Naive thymus-derived CD8-positive, alpha-beta T cell (primary cell): ENCODE measurements at regions not wholly inside any gene's neighbourhood (a gene's known extent, or its start where the extent isn't known, plus 50 kb on each side); places are given as distances from the start of the nearest gene placed in this dataset.
A peak's percentile ranks its signal among the peaks of the same experiment; 100 is the strongest.

Experiments
- ATAC-seq, 2 donors: fragments of 150-1000 bp; cut with Tn5 transposase in 1 of 2; sonication (Bioruptor Pico), chemical (Tn5 transposase) in 1 of 2; 1 replicate in 1 of 2; 2 replicates in 1 of 2; pipeline ENCODE4 v1.10.0; 2021; ENCODE audit warnings: mild to moderate bottlenecking in 2 of 2, moderate library complexity in 2 of 2
- POLR2A ChIA-PET: fragments of 350-600 bp; sonication (Branson Sonifier 250); formaldehyde crosslinking; loops from one replicate; lab custom pipeline; 2021; ENCODE audit warnings: antibody characterized with exemption; lab: Charles Lee
- DNase-seq, 10 donors: peaks; one replicate each; pipeline versions ENCODE4 v3.0.0 to v3.0.0-alpha.2; 2020 to 2022
- H3K27ac Mint-ChIP-seq, 10 donors: one replicate each; pipeline ENCODE4 v1.8.0; 2020 to 2022; ENCODE audit warnings: mild to moderate bottlenecking in 10 of 10, mixed read lengths in 10 of 10, moderate library complexity in 4 of 10, inconsistent platforms in 1 of 10
- H3K27me3 Mint-ChIP-seq, 5 donors: one replicate each; pipeline ENCODE4 v1.8.0; 2021 to 2022; ENCODE audit warnings: mixed read lengths in 5 of 5
- H3K36me3 Mint-ChIP-seq, 3 donors: one replicate each; pipeline ENCODE4 v1.8.0; 2020 to 2022; ENCODE audit warnings: mixed read lengths in 3 of 3, mild to moderate bottlenecking in 2 of 3, inconsistent platforms in 1 of 3
- H3K4me1 Mint-ChIP-seq, 4 donors: one replicate each; pipeline ENCODE4 v1.8.0; 2021 to 2022; ENCODE audit warnings: mixed read lengths in 4 of 4
- H3K4me3 Mint-ChIP-seq, 10 donors: one replicate each; pipeline ENCODE4 v1.8.0; 2020 to 2022; ENCODE audit warnings: mild to moderate bottlenecking in 10 of 10, mixed read lengths in 10 of 10, moderate library complexity in 6 of 10, inconsistent platforms in 1 of 10
- H3K9me3 Mint-ChIP-seq, 9 donors: one replicate each; pipeline ENCODE4 v1.8.0; 2020 to 2022; ENCODE audit warnings: mixed read lengths in 9 of 9, mild to moderate bottlenecking in 3 of 9, inconsistent platforms in 1 of 9, moderate library complexity in 1 of 9

DNA sequence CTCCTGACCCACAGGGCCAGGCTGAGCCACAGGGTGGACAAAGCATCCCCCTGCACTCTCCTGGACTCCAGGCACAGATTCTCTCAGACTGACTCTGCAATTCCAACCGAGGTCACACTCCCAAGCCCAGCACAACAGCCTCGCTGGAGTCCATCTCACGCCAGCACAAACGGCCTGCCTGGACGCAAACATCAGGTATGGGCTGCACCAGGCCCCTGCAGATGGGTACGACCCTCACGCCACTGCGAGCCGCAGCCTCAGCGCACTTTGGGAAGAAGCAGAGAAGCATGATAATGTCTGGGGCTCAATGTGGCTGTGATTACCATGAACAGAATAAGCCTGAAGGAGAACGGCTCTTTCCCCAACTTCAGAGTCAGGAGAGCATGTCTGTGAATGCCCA, 66.4 kb upstream of the CFAP46 start:
- no peak for ATAC-seq
- H3K4me1 Mint-ChIP-seq: no peaks in the 10 kb centered on the region

DNA sequence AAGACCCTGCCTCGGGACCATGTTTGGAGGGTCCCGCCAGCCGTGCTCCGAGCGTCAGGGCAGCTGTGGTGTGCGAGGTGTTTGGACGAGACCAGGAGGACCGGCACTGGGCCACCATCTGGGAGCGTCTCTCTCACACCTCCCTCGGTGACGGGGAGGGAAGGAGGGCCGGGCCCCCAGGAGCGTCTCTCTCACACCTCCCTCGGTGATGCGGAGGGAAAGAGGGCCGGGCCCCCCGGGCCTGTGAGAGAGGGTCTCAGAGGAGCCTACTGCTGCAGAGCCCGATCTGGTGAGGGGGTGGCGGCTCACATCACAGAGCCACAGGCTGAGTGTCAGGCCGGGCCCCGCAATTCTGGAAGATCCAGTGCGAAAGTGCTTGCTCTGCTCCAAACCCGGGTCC, 65.8 kb upstream of the CFAP46 start:
- Mint-ChIP-seq H3K4me3 (no peak overlapping the region), H3K27ac (no peak overlapping the region), H3K27me3 (peaks cover 0 to 4% (median 1%) of the 10 kb centered on the region in 5 donors), H3K9me3 (no peaks in the 10 kb centered on the region), H3K36me3 (no peaks in the 10 kb centered on the region), H3K4me1 (no peaks in the 10 kb centered on the region)
- no peak for DNase-seq
- ATAC-seq: no peak
- POLR2A ChIA-PET: no interaction called here

More for the DNA sequence above, 66.4 kb upstream of the CFAP46 start:
- H3K27me3 Mint-ChIP-seq: peaks cover 0 to 9% (median 5%) of the 10 kb centered on the region in 5 donors
- H3K36me3 Mint-ChIP-seq: no peaks in the 10 kb centered on the region
- no peak overlapping the region for H3K4me3 Mint-ChIP-seq
- POLR2A ChIA-PET: no interaction called here
- H3K27ac Mint-ChIP-seq: no peak overlapping the region
- H3K9me3 Mint-ChIP-seq: no peaks in the 10 kb centered on the region
- DNase-seq: no peak

DNA sequence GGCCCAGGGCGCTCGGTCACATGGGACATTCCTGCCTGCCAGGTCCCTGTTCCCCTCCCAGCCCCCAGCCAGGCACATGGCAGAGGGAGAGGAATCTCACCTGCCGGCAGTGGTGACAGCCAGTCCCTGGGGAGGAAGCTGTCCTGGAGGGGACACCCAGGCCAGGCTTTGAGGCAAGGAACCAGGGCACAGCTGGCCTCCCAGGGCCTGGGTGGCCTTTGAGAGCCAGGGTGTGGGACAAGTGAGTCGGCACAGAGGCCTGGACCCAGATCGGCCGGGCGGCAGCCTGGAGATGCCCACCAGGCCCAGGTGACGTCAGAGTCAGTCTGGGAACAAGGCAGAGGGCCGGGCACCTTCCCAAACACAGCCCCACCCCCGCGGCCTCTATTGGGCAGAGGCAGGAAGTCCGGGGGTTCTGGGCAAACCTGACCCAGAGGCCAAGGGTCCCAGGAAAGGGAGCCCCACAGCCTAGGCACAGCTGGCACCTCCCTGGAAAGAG, 65.0 kb upstream of the CFAP46 start:
- Mint-ChIP-seq H3K36me3 (no peaks in the 10 kb centered on the region), H3K9me3 (no peaks in the 10 kb centered on the region), H3K27ac (no peak overlapping the region), H3K4me3 (no peak overlapping the region), H3K4me1 (no peaks in the 10 kb centered on the region), H3K27me3 (peaks cover 0 to 6% (median 4%) of the 10 kb centered on the region in 5 donors)
- ATAC-seq: no peak
- DNase-seq: no peak
- POLR2A ChIA-PET: no interaction called here

DNA sequence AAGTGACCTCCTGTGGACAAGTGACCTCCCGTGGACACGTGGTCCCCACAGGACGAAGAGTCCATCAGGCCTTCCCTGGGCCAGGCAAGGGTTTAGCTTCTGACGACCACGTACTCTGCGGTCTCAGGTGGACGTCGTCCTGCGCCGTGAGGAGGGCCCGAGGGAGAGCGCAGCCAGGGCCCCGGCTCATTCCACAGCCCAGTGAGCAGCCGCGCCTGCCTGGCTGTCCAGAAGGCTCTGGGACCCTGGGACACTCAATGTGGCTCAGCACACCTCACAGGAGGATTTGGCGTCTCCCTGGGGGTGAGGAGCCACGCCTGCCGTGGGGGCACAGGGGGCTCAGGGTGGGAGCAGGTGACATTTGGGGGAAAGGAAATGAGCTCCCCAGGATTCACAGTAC, 64.4 kb upstream of the CFAP46 start:
- DNase-seq: no peak
- H3K27ac Mint-ChIP-seq: no peak overlapping the region
- no peaks in the 10 kb centered on the region for H3K36me3 Mint-ChIP-seq
- POLR2A ChIA-PET: no interaction called here
- no peaks in the 10 kb centered on the region for H3K4me1 Mint-ChIP-seq
- ATAC-seq: no peak
- peaks cover 0 to 12% (median 4%) of the 10 kb centered on the region in 5 donors for H3K27me3 Mint-ChIP-seq
- no peak overlapping the region for H3K4me3 Mint-ChIP-seq
- no peaks in the 10 kb centered on the region for H3K9me3 Mint-ChIP-seq

DNA sequence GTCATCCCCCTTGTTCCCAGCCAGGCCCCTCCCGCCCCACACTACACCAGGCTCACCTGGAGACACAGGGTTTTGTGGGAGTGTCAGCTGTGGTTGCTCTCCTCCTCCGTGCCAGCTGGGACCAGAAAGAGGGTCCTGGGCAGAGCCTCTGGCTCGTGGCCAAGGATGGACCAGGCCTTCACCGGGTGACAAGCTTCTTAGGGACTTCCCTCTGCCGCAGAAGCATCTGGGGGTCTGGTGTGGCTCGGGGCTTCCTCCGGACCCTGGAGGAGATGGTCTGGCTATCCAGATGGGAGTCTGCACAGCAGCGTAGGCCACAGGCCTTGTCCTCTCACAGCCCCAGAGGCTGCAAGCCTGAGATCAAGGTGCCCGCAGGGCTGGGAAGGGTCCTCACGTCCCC, 63.8 kb upstream of the CFAP46 start:
- Mint-ChIP-seq H3K36me3 (no peaks in the 10 kb centered on the region), H3K27me3 (peaks cover 1 to 18% (median 9%) of the 10 kb centered on the region in 5 donors), H3K27ac (no peak overlapping the region), H3K4me1 (no peaks in the 10 kb centered on the region), H3K9me3 (no peaks in the 10 kb centered on the region), H3K4me3 (no peak overlapping the region)
- no peak for DNase-seq
- no peak for ATAC-seq
- POLR2A ChIA-PET: no interaction called here

DNA sequence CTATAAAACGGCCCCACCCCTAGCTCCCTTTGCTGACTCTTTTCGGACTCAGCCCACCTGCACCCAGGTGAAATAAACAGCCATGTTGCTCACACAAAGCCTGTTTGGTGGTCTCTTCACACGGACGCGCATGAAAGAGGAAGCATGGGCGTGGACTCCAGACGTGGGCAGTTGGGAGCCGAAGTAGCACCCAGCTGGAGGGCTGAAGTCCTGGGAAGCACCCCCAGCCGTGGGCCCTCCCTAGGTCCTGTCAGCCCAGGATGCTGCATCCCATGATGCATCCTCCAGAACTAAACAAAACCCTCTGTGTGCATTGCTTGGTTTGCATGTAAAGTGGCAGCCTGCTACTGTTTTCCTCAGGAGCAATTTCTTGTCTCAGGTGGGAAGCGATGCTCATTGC, 62.1 kb upstream of the CFAP46 start:
- peaks cover 1 to 33% (median 15%) of the 10 kb centered on the region in 5 donors for H3K27me3 Mint-ChIP-seq
- no peaks in the 10 kb centered on the region for H3K9me3 Mint-ChIP-seq
- no peaks in the 10 kb centered on the region for H3K36me3 Mint-ChIP-seq
- H3K27ac Mint-ChIP-seq: no peak overlapping the region
- H3K4me3 Mint-ChIP-seq: no peak overlapping the region
- ATAC-seq: no peak
- H3K4me1 Mint-ChIP-seq: no peaks in the 10 kb centered on the region
- DNase-seq: no peak
- POLR2A ChIA-PET: no interaction called here

DNA sequence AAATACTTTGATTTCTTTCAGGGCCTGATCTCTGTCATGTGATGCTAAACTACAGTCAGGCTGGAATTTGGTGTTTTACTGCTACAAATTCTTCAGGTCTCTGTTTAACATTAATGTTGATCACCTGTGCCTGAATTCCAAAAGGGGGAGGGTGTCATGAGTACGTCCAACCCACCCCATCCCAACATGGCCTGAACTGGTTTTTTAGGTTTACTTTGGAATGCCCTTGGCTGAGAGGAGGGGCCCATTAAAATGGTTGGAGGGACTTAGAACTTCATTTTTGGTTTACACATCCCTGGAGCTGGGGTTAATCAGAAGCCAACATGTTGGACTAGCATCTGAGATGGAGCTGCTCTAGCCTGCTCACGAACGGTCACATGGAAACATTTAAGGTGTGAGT, 60.8 kb upstream of the CFAP46 start:
- Mint-ChIP-seq H3K27me3 (peaks cover 1 to 35% (median 16%) of the 10 kb centered on the region in 5 donors), H3K9me3 (no peaks in the 10 kb centered on the region), H3K27ac (no peak overlapping the region), H3K4me3 (no peak overlapping the region), H3K36me3 (no peaks in the 10 kb centered on the region), H3K4me1 (no peaks in the 10 kb centered on the region)
- no peak for DNase-seq
- POLR2A ChIA-PET: no interaction called here
- no peak for ATAC-seq

DNA sequence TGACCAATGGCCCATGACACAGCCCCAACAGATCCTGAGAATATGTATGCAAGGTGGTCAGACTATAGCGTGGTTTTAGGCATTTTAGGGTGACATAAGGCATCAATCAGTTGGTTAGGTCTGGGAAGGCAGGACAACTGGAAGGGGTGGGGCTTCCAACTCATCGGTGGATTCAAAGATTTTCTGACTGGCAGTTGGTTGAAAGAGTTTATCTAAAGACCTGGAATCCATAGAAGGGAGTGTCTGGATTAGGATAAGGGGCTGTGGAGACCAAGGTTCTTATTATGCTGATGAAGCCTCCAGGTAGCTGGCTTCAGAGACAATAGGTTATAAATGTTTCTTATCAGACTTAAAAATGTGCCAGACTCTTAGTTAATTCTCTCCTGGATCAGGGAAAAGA, 60.3 kb upstream of the CFAP46 start:
- Mint-ChIP-seq H3K36me3 (no peaks in the 10 kb centered on the region), H3K4me1 (no peaks in the 10 kb centered on the region), H3K27me3 (peaks cover 1 to 35% (median 15%) of the 10 kb centered on the region in 5 donors), H3K27ac (no peak overlapping the region), H3K4me3 (no peak overlapping the region), H3K9me3 (no peaks in the 10 kb centered on the region)
- no peak for DNase-seq
- POLR2A ChIA-PET: no interaction called here
- ATAC-seq: no peak

DNA sequence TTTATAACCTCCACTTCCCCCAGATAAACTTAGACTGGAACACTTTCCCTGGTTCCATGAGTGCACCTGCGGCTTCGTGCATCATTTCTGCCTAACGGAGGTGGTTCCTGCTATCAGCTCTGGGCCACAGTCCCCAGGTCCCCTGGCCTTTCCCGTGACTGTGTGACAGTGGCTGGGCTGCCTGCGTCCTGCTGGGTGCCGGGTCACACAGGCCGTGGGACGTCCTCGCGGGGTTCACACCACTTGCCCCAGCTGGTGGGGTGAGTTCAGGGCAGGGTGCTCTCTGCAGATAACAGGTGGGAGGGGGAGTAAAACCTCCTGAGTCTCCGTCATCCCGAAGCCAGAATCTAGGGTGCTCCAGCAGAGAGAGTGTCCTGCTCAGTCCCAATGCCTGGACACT, 58.7 kb upstream of the CFAP46 start:
- DNase-seq: no peak
- no peak for ATAC-seq
- Mint-ChIP-seq H3K4me1 (no peaks in the 10 kb centered on the region), H3K4me3 (no peak overlapping the region), H3K27me3 (peaks cover 1 to 35% (median 15%) of the 10 kb centered on the region in 5 donors), H3K36me3 (no peaks in the 10 kb centered on the region), H3K9me3 (no peaks in the 10 kb centered on the region), H3K27ac (no peak overlapping the region)
- POLR2A ChIA-PET: no interaction called here

DNA sequence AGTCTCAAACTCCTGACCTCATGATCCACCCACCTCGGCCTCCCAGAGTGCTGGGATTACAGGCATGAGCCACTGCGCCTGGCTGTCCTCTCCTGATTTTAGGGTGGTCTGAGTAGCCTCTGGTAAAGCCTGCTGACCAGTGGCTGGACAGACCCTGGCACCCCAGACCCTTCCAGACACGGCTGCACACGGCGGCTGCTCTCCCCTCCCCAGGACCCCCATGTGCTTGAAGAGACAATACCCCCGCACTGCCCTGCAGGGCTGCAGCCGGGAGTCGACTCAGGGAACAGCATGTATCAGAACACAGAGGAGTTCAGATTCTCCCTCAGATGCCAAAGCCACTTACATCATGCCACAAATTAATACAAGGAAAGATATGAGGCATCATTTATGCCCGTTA, 58.3 kb upstream of the CFAP46 start:
- no peak overlapping the region for H3K4me3 Mint-ChIP-seq
- H3K36me3 Mint-ChIP-seq: no peaks in the 10 kb centered on the region
- H3K27me3 Mint-ChIP-seq: peaks cover 1 to 35% (median 15%) of the 10 kb centered on the region in 5 donors
- DNase-seq (no peak), ATAC-seq (no peak)
- H3K9me3 Mint-ChIP-seq: no peaks in the 10 kb centered on the region
- POLR2A ChIA-PET: no interaction called here
- no peaks in the 10 kb centered on the region for H3K4me1 Mint-ChIP-seq
- no peak overlapping the region for H3K27ac Mint-ChIP-seq

DNA sequence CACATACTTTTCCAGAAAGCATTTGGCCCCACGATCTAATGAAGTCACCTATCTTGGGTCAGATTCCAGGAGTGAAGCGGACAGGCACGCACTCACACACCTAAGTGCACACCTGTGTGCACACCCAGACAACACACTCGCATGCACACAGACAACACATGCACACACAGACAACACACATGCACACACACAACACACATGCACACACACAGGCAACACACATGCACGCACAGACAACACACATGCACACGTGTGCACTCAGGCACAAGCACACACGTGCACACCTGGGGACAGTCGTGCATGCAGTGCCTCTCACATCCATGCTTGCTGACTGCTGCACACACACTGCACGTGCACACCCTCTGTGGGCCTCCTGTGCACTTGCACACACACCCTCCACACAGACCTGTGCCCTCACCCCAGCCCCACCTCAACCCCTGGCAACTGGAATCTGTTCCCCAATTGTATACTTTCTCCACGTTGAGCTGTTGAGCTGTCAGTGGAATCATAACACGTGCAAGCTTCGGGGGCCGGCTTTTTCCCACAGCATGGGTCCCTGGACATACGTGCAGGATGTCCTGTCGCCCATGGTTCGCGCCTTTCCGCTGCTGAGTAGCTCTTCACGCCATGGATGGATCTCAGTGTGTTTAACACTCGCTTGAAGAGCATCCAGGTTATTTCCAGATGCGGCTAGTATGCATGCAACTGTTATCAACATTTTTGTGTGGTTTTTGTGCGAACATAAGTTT, 55.3 kb upstream of the CFAP46 start:
- Mint-ChIP-seq H3K4me3 (no peak overlapping the region), H3K27me3 (peaks cover 1 to 32% (median 15%) of the 10 kb centered on the region in 5 donors), H3K4me1 (no peaks in the 10 kb centered on the region), H3K36me3 (no peaks in the 10 kb centered on the region), H3K27ac (peak overlapping the region in 1 of 10 donors; percentile 5), H3K9me3 (no peaks in the 10 kb centered on the region)
- ATAC-seq: no peak
- POLR2A ChIA-PET: no interaction called here
- no peak for DNase-seq

DNA sequence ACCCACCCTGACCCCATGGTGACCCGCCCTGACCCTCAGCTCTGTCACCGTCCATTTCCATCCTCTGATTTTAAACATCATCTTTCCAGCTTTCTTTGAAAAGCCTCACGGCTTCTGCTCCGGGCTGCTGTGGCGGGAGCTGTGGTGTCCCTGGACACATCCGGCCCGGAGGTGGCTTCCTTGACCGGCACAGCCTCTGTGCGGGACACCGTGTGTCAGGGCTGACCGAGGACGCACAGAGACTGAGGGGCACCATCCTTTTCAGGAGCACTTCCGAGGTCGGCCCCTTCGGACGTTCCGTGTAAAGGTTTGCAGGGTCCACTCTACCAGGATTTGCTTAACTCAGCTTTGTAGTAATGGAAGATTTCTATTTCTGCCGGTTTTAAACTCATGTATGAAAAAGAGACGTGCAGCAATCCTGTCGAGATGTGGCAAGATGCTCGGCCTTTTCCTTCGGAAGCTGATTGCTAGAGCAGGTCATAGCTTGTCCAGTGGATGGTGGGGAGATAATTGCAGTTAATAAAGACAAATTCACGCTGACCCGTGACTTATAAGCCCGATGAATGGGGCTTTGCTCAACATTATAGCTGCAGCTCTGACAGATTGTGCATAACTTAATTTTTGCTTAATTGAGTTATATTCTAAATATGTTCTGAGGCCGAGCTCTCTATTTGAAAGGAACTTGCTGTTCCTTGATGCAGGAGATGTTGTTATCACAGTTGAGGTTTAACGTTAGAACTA, 54.4 kb upstream of the CFAP46 start:
- no peak overlapping the region for H3K4me3 Mint-ChIP-seq
- no peak overlapping the region for H3K27ac Mint-ChIP-seq
- H3K27me3 Mint-ChIP-seq: peaks cover 1 to 23% (median 12%) of the 10 kb centered on the region in 5 donors
- POLR2A ChIA-PET: no interaction called here
- no peak for ATAC-seq
- H3K4me1 Mint-ChIP-seq: no peaks in the 10 kb centered on the region
- no peak for DNase-seq
- no peaks in the 10 kb centered on the region for H3K9me3 Mint-ChIP-seq
- H3K36me3 Mint-ChIP-seq: no peaks in the 10 kb centered on the region

DNA sequence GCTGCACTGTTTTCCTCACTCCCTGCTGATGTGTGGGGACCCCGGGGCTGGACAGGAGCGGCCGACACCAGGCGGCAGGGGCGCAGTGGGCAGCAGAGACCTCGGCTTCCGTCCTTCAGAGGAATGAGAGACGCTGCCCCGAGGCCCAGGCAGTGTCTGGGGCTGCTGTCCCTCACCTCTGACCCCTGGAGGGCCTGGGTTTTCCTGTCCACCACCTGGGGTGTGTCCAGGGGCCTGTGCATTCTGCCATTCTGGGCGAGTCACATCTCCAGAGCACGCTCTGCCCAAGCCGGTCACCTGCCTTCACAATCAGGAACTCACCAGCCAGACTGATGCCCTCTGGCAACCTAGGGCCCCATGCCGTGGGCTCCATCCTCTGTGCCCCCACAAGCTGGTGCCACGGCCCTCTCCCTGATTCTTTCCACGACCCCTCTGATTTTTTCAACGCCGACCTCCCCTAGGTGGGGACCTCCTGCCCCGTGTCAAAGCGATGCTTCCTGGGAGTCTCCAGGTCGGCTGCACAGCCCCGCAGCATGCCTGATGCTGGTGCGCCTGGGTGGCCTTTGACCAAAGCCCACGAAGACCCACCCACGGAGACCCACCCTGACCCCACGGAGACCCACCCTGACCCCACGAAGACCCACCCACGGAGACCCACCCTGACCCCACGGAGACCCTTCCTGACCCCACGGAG, 53.7 kb upstream of the CFAP46 start:
- Mint-ChIP-seq H3K36me3 (no peaks in the 10 kb centered on the region), H3K9me3 (no peaks in the 10 kb centered on the region), H3K4me1 (no peaks in the 10 kb centered on the region), H3K27ac (no peak overlapping the region), H3K4me3 (no peak overlapping the region), H3K27me3 (peaks cover 0 to 16% (median 8%) of the 10 kb centered on the region in 5 donors)
- no peak for DNase-seq
- POLR2A ChIA-PET: no interaction called here
- no peak for ATAC-seq
